NOMO-1 treated with dmso at 0.1 percent for 144 hours (cell line): ENCODE measurements at regions not wholly inside any gene's neighbourhood (a gene's known extent, or its start where the extent isn't known, plus 50 kb on each side); places are given as distances from the start of the nearest gene placed in this dataset.
"Not testable (repeated sequence)": the region's sequence is repeated elsewhere in the genome, so short reads cannot be mapped to it uniquely, and the experiment has no call there.

Experiments
- DNase-seq: peaks from one replicate; lab custom pipeline; 2025; ENCODE audit not compliant: unreplicated experiment; lab: John Stamatoyannopoulos, UW

GRCh38 chr10:33071857-33072256 lies 113.8 kb upstream of the ITGB1 start:
- no peak for DNase-seq

- DNase-seq, result no peak
Observed at GRCh38 chr10:33070101-33070500, 112.1 kb upstream of the ITGB1 start.

DNA sequence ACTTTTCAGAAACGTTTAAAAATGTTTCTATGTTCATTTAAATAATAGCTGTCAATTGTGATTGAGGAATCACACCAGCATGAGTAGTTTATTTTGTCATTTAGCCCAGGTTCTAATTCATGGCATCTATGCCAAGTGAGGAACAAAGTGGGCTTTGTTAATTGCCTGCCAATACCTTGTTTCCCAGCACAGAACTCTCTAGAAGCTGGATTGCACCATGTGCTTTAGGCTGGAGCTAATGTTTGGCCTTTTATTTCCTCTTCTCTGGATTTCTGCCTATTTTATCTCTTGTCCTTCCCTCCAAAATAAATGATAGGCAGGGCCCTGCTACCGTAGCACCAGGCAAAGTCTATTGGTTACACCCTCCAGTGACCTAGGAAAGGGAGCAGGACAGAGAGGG lies 109.9 kb upstream of the ITGB1 start:
- no peak for DNase-seq

- no peak for DNase-seq
Observed at GRCh38 chr10:33067481-33067880, 109.5 kb upstream of the ITGB1 start.

GRCh38 chr10:33066558-33067236 lies 108.7 kb upstream of the ITGB1 start:
- no peak for DNase-seq

DNA sequence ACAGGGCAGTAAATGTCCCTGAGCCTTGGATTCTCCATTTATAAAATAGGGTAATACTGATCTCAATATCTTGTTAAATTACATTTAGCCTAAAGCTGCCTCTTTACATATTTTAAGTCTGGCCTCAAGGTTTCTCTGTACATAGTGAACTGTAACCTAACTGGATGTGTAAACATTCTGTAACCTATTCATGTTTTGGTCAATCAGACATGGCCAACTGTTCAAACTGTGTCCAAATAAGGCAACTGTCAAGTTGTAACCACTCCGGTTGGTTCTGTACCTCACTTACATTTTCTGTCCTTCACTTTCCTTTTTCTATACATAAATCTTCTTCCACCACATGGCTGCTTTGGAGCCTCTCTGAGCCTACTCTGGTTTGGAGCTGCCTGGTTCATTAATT lies 107.1 kb upstream of the ITGB1 start:
- no peak for DNase-seq

DNA sequence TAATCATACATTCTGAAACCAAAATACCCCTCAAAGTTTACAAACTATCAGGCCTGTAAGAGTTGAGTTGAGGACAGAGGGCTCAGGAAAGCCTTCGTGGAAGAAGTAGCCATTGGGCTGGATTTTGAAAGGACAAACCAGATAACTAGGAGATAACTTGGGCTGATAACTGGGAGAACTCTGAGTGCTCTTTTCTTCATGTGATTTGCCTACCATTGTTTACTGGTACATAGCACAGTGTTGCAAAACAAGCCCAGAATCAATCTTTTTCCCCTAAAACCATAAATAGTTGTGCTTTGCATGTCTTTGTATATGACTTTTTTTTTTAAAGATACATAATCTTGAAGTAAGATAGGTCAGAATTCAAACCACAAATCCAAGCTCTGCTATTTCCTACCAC lies 106.7 kb upstream of the ITGB1 start:
- DNase-seq, result no peak

- no peak for DNase-seq
Observed at GRCh38 chr10:33057620-33058019, 99.6 kb upstream of the ITGB1 start.

GRCh38 chr10:33056828-33057596 lies 99.0 kb upstream of the ITGB1 start:
- DNase-seq, result no peak

GRCh38 chr10:33055625-33056024 lies 97.6 kb upstream of the ITGB1 start:
- DNase-seq, result no peak

DNA sequence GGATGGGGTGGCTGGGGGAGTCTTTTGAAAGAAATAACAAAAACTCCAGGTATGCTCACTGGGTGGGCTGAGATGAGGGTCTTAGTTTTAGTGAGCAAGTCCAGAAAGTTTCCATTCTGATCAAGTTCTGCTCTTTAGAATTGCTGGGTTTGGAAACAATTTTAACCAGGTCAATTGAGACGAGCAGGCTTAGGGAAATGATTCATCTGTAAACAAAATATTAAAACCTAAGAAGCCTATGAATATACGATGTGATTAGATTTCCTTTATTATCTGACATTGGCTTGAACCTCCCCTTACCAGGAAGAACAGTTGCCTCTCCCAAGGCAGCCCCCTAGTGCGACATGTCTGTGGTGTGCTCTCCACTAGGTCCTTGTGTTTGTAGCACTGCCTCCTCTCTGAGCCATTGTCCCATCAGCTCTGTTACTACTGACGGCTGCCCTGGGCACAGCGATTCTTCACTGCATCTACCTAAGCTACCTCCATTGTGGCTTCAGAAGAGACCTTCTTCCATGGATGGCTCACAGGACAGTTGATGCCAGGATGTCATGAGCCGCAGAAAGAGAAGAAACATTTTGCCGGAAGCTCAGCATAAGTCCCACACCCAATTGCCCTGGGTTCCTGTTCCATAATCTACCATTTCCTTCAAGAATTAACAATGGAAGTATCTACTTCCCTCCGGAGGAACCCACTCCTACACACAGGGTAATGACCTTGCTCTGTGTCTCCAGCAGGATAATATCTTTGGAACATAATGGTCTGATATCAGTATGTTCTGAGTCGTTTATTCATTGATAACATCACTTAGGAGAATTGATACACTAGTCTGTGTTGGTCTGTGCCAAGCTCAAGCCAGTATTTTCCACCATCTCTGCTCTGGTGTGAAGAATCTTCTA lies 95.1 kb upstream of the ITGB1 start:
- DNase-seq, result no peak

- no peak for DNase-seq
Observed at GRCh38 chr10:33052263-33052875, 94.3 kb upstream of the ITGB1 start.

GRCh38 chr10:33049963-33050920 lies 92.2 kb upstream of the ITGB1 start:
- DNase-seq, result not testable (repeated sequence)

DNA sequence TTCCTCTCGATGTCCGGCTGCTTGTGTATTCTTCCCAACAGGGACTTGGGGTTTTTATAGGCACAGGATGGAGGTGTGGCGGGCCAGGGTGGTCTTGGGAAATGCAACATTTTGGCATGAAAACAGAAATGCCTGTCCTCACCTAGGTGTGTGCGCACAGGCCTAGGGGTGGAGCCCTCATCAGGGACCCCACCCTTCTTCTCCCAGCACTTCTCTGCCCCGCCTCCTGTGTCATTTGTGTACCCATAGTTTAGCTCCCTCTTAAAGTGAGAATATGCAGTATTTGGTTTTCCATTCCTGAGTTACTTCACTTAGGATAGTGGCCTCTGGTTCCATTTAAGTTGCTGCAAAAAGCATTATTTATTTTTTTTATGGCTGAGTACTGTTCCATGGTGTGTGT lies 90.2 kb upstream of the ITGB1 start:
- no peak for DNase-seq

DNA sequence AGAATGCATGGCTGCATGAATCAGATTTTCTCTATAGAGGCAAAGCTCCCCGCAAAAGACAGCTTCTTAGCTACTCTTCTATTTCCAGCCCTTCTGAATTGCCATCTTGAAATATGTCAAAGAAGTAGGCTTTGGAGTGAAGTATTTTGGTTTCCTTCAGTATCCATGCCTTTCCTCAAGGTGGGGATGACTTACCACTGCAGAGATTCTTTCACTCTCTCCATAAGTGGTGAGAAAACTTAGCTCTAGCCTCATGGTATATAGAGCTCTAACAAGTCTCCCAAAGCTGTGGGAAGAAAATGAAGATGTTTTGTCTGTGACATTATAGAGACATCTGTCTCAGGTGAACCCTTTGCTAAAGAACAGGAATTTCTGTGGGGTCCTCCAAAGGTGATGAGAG lies 89.6 kb upstream of the ITGB1 start:
- DNase-seq, result no peak

- DNase-seq, result no peak
Observed at GRCh38 chr10:33046792-33047191, 88.8 kb upstream of the ITGB1 start.

DNA sequence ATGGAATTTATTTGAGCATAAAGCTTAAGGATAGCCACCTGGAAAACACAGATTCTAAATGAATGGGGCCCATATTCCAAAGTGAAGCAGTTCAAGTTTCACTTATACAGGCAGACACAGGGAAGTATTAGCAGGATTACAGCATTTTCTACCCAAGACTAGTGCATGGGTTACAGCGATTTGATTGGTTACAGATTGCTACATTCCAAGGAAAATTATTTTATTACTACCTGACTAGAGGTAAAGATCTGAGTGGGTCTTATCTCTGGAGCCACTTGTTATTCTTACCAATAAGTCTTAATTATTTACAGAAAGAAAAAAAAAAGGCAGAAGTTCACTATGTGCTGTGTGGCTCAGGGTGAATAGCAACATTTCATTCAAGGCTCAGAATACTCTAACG lies 87.4 kb upstream of the ITGB1 start:
- DNase-seq, result no peak

GRCh38 chr10:33042565-33042964 lies 84.5 kb upstream of the ITGB1 start:
- no peak for DNase-seq

DNA sequence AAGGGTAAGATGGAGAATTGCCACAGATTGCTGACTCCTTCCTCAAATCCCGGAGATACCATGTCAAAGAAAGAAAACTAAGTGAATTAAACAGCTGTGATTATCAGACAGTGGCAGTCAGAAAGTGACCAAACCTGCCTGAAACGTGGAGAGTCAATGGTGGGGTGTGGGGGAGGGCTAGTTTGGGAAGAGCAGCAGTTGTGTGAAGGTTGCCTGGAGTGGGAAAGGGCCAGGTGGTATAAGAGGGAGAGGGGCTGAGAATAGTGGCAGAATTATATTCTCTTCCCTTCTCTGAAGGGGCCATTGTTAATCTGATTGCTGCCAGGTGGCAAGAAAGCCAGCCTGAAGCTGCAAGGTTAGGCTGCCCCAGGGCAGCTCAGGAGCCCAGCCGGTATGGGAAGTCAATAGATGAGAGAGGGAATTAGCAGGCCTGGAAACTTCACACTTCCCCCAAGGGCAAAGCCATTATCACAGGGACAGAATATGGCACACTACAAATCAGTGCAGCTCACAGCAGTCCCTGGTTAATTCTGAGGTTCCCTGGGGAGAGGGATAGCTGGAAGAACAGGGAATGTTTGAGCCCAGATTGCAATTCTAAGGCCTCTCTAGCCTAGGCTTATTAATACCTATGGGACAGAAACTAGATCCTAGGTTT lies 83.9 kb upstream of the ITGB1 start:
- DNase-seq, result no peak

- DNase-seq, result no peak
Observed at GRCh38 chr10:33040436-33040835, 82.4 kb upstream of the ITGB1 start.
